GM19395 (cell line): ENCODE measurements at regions not wholly inside any gene's neighbourhood (a gene's known extent, or its start where the extent isn't known, plus 50 kb on each side); places are given as distances from the start of the nearest gene placed in this dataset.
"Not testable (repeated sequence)": the region's sequence is repeated elsewhere in the genome, so short reads cannot be mapped to it uniquely, and the experiment has no call there.

Source experiments
- ATAC-seq: cut with Tn5 transposase; IDR thresholded peaks from one replicate; pipeline ENCODE4 v1.9.1; 2021; ENCODE audit warnings: mild to moderate bottlenecking, moderate library complexity; ENCODE audit not compliant: unreplicated experiment

DNA sequence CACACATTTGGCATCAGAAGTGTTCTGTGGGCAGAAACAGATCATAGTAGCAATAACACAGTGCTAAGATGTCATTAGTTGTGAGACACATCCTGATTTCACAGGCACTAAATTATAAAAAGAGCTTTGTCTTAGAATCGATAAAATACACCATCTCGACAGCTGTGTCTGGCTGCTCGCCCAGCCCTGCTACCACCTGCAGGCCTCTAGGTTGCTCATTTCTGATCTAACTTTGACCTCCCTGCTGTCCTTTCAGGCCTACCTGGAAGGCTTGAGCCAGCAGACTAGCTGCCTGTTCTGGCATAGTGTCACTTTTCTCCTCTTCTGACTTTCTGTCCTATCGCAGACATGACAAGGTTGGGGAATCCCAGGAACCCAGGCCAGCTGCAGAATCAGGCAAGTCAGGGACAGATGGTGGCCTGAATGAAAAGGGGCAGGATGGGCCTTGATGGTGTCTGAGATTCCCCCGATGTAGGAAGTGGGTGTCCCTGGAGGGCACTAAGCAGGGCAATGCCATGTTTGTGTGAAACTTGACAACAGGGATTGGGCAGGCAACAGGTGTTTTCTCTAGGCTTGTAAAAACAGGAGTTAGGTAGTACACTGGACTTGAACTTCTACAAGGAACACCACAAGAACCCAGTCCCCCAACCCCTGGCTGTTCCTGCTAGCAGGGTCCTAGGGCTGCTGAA lies 66.6 kb upstream of the RHOU start:
- ATAC-seq: no peak

DNA sequence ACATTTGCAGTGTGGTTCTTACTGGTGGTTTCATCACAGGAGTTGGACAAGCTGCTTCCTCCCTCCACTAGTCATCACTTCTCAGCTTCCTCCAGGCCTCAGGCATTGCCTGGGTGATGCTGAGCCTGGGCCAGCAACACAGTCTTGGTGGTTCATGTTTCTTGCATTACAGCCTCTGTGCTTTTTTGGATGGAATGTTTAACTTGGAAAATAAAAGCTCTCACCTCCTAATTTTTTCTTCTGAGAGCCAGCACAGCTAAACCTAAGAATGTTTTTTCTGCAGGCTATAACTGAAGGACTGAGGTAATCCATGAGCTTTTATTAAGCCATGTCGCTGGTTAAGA lies 66.1 kb upstream of the RHOU start:
- ATAC-seq: no peak

DNA sequence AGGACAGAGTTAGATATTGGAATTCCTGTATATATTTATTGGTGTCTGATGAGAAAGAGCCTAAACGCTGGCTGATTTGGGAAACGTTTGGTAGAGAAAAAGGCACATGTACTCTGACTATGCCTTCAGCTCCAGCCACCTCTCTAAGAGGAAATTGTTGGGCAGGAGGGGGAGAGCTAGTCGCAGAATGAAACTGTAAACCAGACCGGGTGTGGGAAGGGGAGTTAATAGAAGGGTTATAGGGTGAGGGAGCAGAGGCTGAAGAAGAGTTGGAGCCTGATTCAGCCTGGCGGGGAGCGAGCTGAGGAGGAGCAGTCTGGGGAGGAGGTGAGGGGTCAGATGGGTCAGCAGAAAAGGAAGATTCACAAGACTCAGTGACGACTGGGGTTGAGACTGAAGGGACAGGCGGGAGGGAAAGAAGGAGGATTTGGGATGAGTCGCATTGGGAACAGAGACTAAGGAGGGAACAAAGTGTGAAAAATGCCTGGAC lies 54.2 kb upstream of the RHOU start:
- not testable (repeated sequence) for ATAC-seq

DNA sequence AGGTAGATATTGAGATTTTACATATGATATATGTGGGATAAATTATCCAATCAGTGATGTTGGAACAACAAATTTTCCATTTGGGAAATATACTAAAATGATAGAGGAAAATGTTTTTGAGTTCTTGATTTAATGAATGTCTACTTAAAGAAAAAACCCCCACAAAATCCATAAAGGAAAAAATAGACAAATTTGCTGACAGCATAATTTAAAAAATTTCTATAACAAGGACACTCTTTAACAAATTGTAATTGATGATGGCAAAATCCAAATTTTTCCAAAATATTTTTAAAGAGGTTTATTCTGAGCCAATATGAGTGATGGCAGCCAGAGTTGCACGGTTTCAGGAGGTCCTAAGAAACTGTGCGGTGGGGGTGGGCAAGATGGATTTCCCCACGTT lies 51.9 kb upstream of the RHOU start:
- ATAC-seq: no peak

DNA sequence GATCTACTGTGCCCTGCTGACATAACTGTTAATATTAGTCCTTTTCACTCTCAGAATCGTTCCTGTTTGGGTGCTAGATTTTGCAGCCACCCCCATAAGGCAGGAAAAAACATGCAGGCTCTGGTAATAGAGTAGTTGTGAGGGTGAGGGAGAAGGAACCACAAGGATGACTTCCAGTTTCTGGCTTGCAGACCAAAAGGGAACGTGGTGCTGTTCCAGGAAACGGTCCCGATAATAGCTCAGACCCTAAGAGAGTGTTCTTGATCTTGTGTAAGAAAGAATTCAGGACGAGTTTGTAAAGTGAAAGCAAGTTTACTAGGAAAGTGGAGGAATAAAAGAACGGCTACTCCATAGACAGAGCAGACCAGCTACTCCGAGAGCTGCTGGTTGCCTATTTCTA lies 50.7 kb upstream of the RHOU start:
- no peak for ATAC-seq

DNA sequence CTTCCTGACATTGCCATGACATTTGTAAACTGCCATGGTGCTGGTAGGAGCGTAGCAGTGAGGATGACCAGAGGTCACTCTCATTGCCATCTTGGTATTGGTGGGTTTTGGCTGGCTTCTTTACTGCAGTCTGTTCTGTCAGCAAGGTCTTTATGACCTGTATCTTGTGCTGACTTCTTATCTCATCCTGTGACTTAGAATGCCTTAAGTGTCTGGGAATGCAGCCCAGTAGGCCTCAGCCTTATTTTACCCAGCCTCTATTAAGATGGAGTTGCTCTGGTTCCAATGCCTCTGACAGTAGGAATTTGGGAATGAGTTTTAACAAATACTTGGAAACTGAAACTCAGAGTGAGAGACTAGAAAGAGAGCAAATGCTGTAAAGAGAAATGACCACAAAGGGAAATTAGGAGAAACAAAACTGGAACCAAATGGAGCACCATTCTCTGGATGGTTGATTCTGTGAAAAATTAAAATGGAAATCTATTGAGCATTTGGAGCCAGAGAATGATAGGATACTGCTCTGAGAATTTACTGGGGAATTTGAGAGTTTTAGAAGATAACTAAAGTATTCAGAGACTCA lies 50.1 kb upstream of the RHOU start:
- ATAC-seq: no peak
